Adrenal gland (tissue), 9 donors: ENCODE measurements at regions not wholly inside any gene's neighbourhood (a gene's known extent, or its start where the extent isn't known, plus 50 kb on each side); places are given as distances from the start of the nearest gene placed in this dataset.

Source experiments
- DNase-seq, 7 donors: peaks; one replicate each; pipeline ENCODE4 v3.0.0-alpha.2; 2019 to 2020
- H3K27ac ChIP-seq, 5 donors: fragments of 200-600 bp; sonication (generic) in 4 of 5; 1 replicate in 3 of 5; 2 replicates in 2 of 5; pipeline versions ENCODE4 v1.5.1 to v1.8.0; 2016 to 2020; ENCODE audit warnings: mild to moderate bottlenecking in 1 of 5
- H3K27me3 ChIP-seq: fragments of 200-600 bp; 2 replicates; pipeline ENCODE4 v1.8.0; 2021
- H3K36me3 ChIP-seq, 2 donors: fragments of 200-600 bp; replicated peaks in 1 of 2; 1 replicate in 1 of 2; 2 replicates in 1 of 2; pipeline versions ENCODE4 v1.5.1 to v1.8.0; 2018 to 2022
- H3K4me1 ChIP-seq, 2 donors: fragments of 200-600 bp; replicated peaks in 1 of 2; 1 replicate in 1 of 2; 2 replicates in 1 of 2; pipeline versions ENCODE4 v1.5.1 to v1.8.0; 2018 to 2021
- H3K4me3 ChIP-seq, 4 donors: fragments of 200-600 bp; sonication (generic) in 3 of 4; one replicate each; pipeline ENCODE4 v1.5.1; 2016 to 2018
- H3K9me3 ChIP-seq, 3 donors: fragments of 200-600 bp; sonication (generic) in 1 of 3; replicated peaks in 1 of 3; 1 replicate in 2 of 3; 2 replicates in 1 of 3; pipeline versions ENCODE4 v1.5.1 to v1.8.0; 2016 to 2021
- CTCF ChIP-seq, 6 experiments: fragments of 450-650 bp in 4 of 6; fragments of 200-600 bp in 2 of 6; sonication (generic) in 1 of 6; IDR thresholded peaks; 1 replicate in 5 of 6; 2 replicates in 1 of 6; pipeline versions ENCODE4 v1.5.1 to v1.8.0; 2016 to 2021; ENCODE audit warnings: antibody characterized with exemption in 6 of 6, mild to moderate bottlenecking in 2 of 6, moderate library complexity in 1 of 6
- POLR2A ChIP-seq, 2 donors: fragments of 450-650 bp; IDR thresholded peaks; one replicate each; pipeline ENCODE4 v1.6.1; 2017; ENCODE audit warnings: antibody characterized with exemption in 2 of 2, mild to moderate bottlenecking in 2 of 2, moderate library complexity in 1 of 2
- WGBS, 4 donors: extraction: QIAGEN DNeasy Blood & Tissue Kit in 2 of 4; methylation state at CpG; one replicate each; pipeline versions ENCODE4 v1.1.5 to v1.1.7; 2013 to 2017; 5-methylcytosine and 5-hydroxymethylcytosine counted together
- intact Hi-C, 2 donors: fragments of 100-400 bp; cut with DNase I; formaldehyde crosslinking; loops; one replicate each; pipeline versions ENCODE4 v1.14.1 to v1.15.0; 2022 to 2023
- donor health status: healthy with polysubstance abuse.
- donor health status: Bipolar disorder and iron deficiency.
- donor health status: DM: yes; HTN: yes; CAD: no.
- donor health status: DM: no; HTN: no; CAD: no.
- donor health status: DM: no; HTN: no; CAD: no.

GRCh38 chr21:38147391-38147790 is 109.4 kb upstream of the KCNJ15 start:
- DNase-seq, result no peak
- no peak overlapping the region for H3K4me3 ChIP-seq
- intact Hi-C loops, result no loop called here
- H3K9me3 ChIP-seq, result no peaks in the 10 kb centered on the region
- H3K27me3 ChIP-seq, result peaks cover 3% of the 10 kb centered on the region
- H3K4me1 ChIP-seq, result no peaks in the 10 kb centered on the region
- no peaks in the 10 kb centered on the region for H3K36me3 ChIP-seq
- WGBS, 4 donors, result 65 to 74% (median 67%) methylated on average over 4 of the region's 4 CpGs
- no peak overlapping the region for H3K27ac ChIP-seq
- no peak for TF ChIP-seq POLR2A (IDR thresholded peaks at IDR 0.05)
- no peak for TF ChIP-seq CTCF (IDR thresholded peaks at IDR 0.05)

- no peaks in the 10 kb centered on the region for H3K9me3 ChIP-seq
- peaks cover 5% of the 10 kb centered on the region for H3K27me3 ChIP-seq
- H3K4me1 ChIP-seq, result no peaks in the 10 kb centered on the region
- WGBS, 4 donors, result 22 to 60% (median 44%) methylated on average over 1 of the region's 1 CpG
- no peak overlapping the region for H3K4me3 ChIP-seq
- no peaks in the 10 kb centered on the region for H3K36me3 ChIP-seq
- intact Hi-C loops, result no loop called here
- no peak overlapping the region for H3K27ac ChIP-seq
- TF ChIP-seq POLR2A (IDR thresholded peaks at IDR 0.05) (no peak), CTCF (IDR thresholded peaks at IDR 0.05) (no peak)
- no peak for DNase-seq
Observed at GRCh38 chr21:38148046-38148445, 108.7 kb upstream of the KCNJ15 start.

- H3K4me1 ChIP-seq, result no peaks in the 10 kb centered on the region
- H3K36me3 ChIP-seq, result no peaks in the 10 kb centered on the region
- H3K9me3 ChIP-seq, result no peaks in the 10 kb centered on the region
- peaks cover 8% of the 10 kb centered on the region for H3K27me3 ChIP-seq
- H3K27ac ChIP-seq, result no peak overlapping the region
- 42 to 70% (median 62%) methylated on average over 1 of the region's 1 CpG for WGBS, 4 donors
- DNase-seq, result no peak
- H3K4me3 ChIP-seq, result no peak overlapping the region
- TF ChIP-seq CTCF (IDR thresholded peaks at IDR 0.05), result no peak
- no peak for TF ChIP-seq POLR2A (IDR thresholded peaks at IDR 0.05)
- intact Hi-C loops, result no loop called here
Observed at GRCh38 chr21:38151021-38151645, 105.7 kb upstream of the KCNJ15 start.

- intact Hi-C loops, result loop anchor here in 1 of 2 donors (5.0 kb wide), 1 partner anchor 201 kb away; no protein-coding TSS in a partner anchor
- WGBS, 4 donors, result 70 to 98% (median 82%) methylated on average over 2 of the region's 2 CpGs
- H3K4me1 ChIP-seq, result no peaks in the 10 kb centered on the region
Observed at GRCh38 chr21:38156200-38156599, 100.6 kb upstream of the KCNJ15 start.

More at GRCh38 chr21:38156200-38156599, 100.6 kb upstream of the KCNJ15 start:
- no peak for TF ChIP-seq POLR2A (IDR thresholded peaks at IDR 0.05)
- TF ChIP-seq CTCF (IDR thresholded peaks at IDR 0.05), result no peak
- no peak for DNase-seq
- Histone ChIP-seq H3K27me3 (peaks cover 5% of the 10 kb centered on the region), H3K36me3 (no peaks in the 10 kb centered on the region), H3K27ac (no peak overlapping the region), H3K9me3 (no peaks in the 10 kb centered on the region), H3K4me3 (no peak overlapping the region)
